ENCODE measurements at regions not wholly inside any gene's neighbourhood (a gene's known extent, or its start where the extent isn't known, plus 50 kb on each side); places are given as distances from the start of the nearest gene placed in this dataset.
A peak's percentile ranks its signal among the peaks of the same experiment; 100 is the strongest.

- no peak for DNase-seq
Observed at GRCh38 chr20:39234520-39235095, 272.5 kb downstream of the DHX35 start.

- DNase-seq, result no peak
Observed at GRCh38 chr20:39233755-39234154, 271.6 kb downstream of the DHX35 start.

- DNase-seq, result no peak
Observed at GRCh38 chr20:39227416-39227815, 265.3 kb downstream of the DHX35 start.

DNA sequence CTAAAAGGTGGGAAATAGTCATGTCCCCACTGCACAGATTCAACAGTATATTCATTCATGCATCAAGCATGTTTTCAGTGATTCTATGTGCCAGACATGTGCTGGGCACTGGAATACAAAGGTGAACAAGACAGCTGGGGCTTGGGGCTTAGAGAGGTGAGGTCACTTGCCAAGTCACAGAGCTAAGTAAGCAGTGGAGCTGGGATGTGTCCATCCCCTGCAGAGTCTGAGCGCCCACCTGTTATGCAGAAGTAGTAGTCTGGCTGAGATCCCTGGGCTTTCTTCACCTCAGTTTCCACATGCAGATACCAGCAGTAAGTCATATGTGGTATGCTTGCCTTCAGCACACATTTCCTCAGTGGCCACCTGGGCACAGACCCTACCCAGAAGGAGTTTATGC, 263.8 kb downstream of the DHX35 start:
- DNase-seq, result no peak

DNA sequence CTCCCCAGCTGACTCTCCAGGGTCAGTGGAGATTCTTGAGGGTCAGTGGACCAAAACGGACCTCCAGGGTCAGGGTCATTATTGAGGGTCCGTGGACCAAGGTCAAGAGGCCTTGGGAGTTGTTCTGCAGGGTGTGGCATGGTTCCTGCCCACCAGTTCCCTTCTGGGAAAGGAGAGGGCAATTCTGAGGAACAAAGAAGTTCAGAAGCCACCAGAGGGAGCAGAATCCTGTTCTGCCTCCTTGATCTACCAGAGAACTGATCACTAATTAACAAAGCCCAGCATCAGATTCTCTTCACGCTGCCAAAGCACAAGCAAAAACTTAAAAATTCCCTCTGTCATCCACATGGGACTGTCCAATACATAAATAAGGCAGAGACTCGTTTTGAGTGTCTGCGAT, 263.4 kb downstream of the DHX35 start:
- no peak for DNase-seq

- DNase-seq, result no peak
Observed at GRCh38 chr20:39222101-39222500, 260.0 kb downstream of the DHX35 start.

DNA sequence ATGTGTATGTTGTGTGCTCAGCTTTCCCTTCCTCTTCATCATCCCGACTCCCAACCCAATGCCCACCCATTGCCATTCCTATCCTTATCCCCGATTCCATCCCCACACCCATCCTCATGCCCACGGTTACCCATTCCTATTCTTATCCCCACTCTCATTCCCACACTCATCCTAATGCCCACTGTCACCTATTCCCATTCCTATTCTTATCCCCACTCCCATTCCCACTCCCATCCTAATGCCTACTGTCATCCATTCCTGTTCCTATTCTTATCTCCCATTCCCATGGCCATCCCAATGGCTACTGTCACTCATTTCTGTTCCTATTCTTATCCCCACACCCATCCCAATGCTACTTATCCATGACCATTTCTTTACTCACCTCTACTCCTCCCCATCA, 254.1 kb downstream of the DHX35 start:
- no peak for DNase-seq

DNA sequence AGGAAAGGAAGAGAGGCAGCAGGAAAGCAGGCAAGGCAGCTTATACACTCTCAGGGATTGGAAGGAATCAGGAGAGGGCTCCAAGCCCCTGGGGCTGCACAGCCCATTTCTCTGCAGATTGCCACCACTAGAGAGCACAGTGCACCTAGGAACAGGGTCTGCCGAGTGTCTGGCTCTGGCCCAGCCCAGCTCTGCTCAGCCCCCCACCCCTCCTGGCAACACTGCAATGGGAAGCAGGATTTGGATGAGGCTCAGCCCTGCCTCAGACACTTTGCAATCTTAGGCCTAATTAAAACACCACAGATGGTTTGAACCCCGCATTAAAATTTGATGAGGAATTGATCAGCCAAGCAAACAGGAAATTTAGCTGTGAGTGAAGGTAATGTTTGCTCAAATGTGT, 252.7 kb downstream of the DHX35 start:
- peak; percentile 86 for DNase-seq

- DNase-seq, result no peak
Observed at GRCh38 chr20:39213476-39214145, 251.5 kb downstream of the DHX35 start.

GRCh38 chr20:39211060-39211748, 249.1 kb downstream of the DHX35 start:
- DNase-seq, result no peak

- no peak for DNase-seq
Observed at GRCh38 chr20:39210341-39211036, 248.3 kb downstream of the DHX35 start.

DNA sequence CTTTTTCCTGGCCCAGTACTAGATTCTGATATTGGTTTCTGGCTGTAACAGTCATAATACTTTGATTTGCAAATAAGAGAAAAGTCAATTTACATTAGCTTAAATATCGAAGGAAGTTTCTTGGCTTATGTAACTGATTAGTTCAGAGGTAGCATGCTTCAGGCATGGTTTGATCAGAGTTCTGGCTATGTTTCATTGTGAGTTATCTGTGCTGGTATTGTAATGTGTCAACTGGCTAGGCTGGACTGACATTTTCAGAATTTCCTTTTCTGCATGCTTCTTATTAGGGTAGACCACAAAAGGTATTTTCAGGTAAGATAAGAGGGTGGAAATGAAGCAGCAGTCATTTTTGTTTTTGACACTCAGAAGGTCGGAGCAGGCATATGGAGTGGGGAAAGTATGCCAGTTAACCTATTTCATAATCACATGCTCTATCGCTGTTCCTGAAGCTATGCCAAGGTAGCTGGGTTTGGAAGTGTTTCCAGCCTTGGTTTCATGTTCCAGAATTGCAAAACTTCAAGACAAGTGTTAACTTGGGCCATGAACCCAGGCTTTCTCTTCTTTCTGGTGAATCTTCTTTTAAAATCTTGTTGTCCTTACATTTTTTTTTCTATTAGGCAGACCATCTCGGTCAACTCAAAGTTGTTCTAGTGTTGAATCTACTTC, 244.9 kb downstream of the DHX35 start:
- no peak for DNase-seq

DNA sequence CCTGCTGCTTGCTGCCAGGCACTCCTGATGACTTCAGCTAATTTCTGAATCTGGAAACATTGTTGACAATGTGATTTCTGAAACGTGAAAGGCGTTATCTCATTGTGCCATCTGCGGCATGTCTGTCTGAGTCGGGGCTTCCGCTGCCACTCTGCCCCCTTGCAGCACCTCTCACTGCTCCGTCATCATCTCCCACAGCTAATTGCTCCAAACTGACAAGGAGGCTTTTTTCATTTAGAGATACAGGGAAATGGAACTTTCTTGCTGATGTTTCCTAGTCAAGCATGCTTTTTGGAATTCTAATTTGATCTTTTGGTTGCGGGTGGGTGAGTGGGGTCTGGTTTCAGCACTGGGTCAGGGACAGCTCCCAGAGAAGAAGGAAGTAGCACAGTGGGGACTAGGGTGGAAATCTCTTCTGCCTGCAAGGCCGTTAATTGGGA, 233.5 kb downstream of the DHX35 start:
- peak; percentile 20 for DNase-seq

DNA sequence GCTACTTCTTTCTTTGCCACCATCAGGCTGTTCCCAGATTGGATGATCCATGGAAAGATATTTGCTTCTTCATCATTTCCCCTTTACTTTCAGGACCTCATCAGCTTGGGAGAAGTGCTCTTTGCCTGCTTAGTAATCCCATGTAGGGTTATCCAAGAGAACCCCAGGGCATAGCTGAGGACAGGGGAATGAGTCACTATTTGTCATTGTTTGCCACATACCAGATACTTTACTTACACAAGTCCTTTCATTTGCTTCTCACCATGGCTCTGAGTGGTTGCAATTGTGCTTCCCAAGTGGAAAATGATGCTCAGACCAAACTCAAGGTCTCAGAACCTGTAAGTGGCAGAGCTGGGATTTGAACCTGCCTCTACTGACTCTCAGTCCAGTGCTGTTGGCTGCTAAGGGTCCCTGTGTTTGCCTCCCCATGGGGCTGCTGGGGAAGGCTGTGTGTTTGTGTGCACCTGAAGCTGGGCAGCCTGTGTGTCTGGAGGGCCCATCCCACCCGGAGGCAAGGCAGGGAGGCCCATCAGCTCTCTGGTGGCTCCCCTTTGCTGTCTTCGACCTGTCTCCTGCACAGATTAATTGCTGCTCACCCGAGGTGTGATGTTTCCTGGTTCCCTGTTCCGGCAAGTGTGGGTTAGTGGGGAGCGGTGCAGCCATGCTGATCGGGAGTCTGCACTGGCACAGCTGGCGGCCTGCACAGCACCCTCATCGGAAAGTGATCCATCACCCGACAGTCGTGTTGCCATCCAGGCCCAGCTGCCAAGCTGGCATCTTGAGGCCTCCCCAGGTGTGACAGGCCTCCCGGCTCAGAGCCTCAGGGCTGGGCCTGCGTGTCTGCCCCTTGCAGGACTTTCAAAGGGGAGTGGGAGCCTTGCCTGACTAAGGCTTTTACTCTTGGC, 228.8 kb downstream of the DHX35 start:
- no peak for DNase-seq

DNA sequence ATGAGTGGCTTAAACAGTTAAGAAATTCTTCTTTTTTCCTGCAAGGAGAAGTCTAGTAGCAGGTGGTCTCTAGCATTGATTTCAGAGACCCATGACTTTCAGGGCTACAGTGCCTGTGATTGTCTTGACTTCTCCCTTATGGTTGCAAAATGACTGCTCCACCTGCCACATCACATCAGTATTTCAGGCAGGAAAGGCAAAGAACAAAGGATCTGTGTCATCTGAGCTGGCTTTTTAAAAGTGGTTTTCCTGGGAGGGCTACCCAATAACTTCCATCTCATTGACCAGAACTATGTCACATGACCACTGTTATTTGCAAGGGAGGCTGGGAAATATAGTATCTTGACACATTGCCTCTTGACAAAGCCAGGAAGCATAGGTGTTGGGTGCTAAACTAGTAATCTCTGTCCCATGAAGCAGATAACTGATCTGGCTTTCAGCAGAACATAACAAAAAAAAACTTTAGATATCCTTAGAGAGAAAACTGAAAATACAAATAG, 226.2 kb downstream of the DHX35 start:
- DNase-seq, result no peak

DNA sequence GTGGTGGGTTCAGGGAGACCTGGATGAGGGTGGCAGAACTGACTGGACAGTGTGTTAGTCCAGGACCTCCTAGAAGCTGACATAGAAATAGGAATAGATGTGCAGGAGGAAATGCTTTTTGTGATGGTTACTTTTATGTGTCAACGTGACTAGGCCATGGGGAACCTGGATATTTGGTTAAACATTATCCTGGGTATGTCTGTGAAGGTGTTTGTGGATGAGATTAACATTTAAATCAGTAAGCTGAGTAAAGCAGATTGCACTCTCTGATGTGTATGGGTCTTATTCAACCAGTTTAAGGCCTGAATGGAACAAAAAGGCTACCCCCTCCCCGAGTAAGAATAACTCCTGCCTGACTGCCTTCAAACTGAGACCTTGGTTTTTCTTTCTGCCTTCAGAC, 219.3 kb downstream of the DHX35 start:
- no peak for DNase-seq

- no peak for DNase-seq
Observed at GRCh38 chr20:39176457-39176856, 214.3 kb downstream of the DHX35 start.

DNA sequence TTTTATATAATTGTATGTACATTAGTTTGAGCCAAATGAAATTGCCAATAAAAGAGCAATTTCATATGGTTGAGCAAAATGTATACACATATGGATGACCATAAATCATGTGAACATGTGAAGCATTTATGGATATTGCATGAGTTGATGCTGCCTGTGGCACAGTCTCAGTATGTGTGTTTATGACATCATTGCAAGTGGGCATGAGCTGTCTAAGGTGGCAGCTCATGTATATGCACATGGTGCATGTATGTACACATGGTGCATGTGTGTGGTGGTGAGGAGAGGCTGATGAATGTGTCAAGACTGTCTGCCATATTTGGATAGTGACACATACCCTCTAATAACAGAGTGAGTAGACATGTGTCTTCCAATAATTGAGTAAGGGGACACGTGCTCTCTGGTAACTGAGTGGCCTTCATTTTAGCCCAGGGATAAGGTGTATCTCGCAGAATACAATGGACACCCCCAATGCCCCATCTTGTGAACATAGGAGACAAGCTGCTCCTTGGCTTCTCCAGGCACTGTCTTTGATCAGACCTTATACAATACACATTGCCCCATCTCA, 208.8 kb downstream of the DHX35 start:
- no peak for DNase-seq

- DNase-seq, result no peak
Observed at GRCh38 chr20:39165099-39165498, 203.0 kb downstream of the DHX35 start.

- DNase-seq, result no peak
Observed at GRCh38 chr20:39164642-39165041, 202.5 kb downstream of the DHX35 start.

DNA sequence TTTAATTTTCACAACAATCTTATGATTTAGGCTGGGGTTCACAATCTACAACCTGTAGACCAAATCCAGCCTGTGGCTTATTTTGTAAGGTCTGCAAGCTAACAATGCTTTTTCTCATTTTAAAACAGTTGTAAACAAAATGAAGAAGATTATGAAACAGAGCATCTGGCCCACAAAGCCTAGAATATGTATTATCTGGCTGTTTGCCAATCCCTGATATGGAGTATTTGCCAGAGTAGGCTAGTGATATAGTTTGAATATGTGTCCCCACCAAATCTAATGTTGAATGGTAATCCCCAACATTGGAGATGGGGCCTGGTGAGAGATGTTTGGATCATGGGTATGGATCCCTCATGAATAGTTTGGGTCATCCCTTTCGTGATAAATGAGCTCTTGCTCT, 201.8 kb downstream of the DHX35 start:
- DNase-seq, result no peak

- DNase-seq, result no peak
Observed at GRCh38 chr20:39161900-39162299, 199.8 kb downstream of the DHX35 start.
